ENCODE measurements at regions not wholly inside any gene's neighbourhood (a gene's known extent, or its start where the extent isn't known, plus 50 kb on each side); places are given as distances from the start of the nearest gene placed in this dataset.

DNA sequence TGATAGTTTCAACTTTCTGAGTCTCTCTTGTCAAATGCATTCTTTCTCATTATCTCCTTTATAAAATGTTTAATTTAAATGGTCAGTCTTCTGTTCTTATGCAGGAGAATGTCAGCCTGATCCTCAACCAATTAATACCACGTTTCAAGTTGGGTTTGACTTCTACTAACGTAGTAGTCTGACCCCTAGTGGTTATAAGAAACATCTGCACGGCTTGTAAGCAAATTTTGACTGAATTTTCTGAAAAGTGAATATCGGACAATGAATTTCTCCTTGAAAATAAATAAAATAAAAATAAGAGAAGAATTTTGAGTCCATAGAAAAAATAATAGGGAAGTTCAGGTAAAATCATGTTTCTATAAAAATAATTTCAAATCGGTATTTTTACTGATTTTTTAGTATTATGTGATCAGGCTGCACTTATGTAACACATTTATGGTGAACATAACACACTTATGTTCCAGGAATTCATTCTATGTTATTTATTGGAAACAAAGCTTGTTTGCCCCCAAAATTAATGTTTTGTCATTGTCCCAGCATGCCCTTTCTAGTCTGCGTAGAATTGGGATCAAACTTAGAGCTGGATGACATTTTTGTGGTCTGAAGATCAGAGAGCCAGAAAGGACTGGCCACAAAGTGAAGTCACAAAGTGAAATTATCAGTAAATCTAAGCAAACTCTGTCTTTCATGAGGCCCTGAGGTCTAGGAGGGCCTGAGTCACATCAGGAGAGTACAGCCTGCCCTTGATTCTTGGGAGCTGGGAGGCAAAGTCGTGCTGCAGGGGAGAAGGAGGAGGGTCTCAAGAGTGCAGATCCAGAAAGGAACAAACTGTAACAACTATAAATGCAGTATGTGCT, 101.2 kb upstream of the STXBP6 start:
- TF ChIP-seq POLR2A (IDR thresholded peaks at IDR 0.05; ENCODE audit: insufficient read depth in 1 of 2, low read depth in 2 of 2, low read length in 2 of 2): no peak
- no peak for TF ChIP-seq CHD2 (IDR thresholded peaks at IDR 0.05; ENCODE audit: low read depth, low read length)
- TF ChIP-seq, protein P1, sequence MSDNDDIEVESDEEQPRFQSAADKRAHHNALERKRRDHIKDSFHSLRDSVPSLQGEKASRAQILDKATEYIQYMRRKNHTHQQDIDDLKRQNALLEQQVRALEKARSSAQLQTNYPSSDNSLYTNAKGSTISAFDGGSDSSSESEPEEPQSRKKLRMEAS (IDR thresholded peaks at IDR 0.05): no peak

All from HepG2 (cell line).